Muscle of back (tissue), 3 donors: ENCODE measurements at regions not wholly inside any gene's neighbourhood (a gene's known extent, or its start where the extent isn't known, plus 50 kb on each side); places are given as distances from the start of the nearest gene placed in this dataset.
"Not testable (repeated sequence)": the region's sequence is repeated elsewhere in the genome, so short reads cannot be mapped to it uniquely, and the experiment has no call there.

Source experiments
- DNase-seq, 3 donors: peaks; one replicate each; pipeline versions ENCODE4 v3.0.0 to v3.0.0-alpha.2; 2013

DNA sequence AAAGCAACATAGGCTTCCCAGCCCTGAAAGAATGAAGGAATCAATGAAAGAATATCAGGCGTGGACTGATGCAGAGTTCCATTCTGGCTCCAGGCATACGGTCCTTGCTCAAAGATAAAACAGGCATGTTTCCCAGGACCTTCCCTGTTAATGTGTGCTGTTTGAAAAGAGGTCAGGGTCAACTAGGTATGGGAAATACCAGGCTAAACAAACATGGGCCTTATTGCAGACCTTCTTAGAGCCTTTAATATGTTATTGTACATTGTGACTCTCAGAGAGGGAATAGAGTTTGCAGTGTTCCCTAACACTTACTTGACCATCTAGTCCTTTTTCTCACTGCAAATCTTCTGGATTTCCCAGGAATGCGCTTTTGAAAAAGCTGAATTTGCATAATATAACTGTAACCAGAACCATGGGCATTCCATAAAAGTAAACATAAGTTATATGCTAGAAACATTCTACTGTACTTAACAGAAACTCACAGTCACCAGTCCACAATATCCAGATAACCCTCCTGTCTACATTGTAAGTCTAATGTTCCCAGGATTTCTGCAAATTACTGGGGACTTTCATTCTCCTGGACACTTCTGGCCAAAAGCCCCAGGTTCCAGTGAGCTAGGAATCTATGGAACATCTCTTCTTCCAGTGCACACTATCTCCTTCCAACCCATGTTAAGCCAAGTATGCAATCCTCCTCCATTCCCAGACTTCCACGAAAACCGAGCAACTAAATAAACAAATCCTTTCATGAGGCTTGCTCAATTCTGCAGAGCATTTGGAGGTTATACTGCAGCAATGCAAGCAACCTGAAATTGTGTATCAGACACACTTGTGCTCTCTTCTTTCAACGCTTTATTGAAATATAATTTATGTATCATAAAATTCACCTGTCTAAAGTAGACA, 486.6 kb downstream of the SETD4 start:
- DNase-seq = peak in 1 of 3 donors; percentile 30

DNA sequence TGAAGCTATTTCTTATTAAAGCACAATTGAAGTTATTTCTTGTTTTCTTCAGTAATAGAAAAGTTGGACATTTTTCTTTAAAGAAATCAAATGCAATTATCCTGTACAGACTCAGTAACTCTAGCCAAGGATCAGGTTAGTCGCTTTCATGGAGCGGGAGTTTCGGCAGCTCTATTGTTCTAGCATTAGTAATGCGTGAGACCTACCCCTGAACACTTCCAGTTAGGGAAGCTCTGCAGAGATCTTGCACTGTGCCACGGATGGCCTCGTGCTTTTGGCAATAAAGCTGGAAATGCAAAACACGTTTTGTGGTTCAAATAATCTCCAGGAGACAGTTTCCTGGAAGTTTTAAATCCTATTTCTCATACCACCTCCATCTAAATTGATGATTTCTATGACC, 488.4 kb downstream of the SETD4 start:
- DNase-seq = no peak

DNA sequence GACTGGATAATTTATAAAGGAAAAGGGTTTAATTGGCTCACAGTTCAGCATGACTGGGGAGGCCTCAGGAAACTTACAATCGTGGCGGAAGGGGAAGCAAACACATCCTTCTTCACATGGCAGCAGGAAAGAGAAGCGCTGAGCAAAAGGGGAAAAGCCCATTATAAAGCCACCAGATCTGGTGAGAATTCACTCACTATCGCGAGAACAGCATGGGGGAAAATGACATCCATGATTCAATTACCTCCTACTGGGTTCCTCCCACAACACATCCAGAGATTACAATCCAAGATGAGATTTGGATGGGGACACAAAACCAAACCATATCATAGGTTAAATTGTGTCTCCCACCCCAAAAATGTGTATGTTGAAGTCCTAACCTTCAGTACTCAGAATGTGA, 491.7 kb downstream of the SETD4 start:
- DNase-seq = no peak

DNA sequence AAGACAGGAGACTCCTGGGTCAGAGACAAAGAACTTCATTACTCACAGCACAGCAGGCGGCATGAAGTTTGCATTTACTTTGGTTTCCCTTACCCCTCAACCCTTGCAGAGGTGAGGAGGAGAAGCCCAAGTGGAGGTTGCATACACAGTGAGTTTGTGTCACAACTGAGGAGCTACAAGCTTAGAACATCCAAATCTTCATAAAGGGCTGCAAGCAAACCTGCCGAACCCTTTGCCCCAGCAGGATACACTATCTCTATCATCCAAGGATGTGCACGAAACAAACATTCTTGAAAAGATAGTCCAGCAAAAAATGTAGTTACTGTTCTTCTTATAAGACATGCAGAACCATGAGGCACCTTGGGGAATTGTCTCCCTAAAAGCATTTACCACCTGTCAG, 493.5 kb downstream of the SETD4 start:
- no peak for DNase-seq

GRCh38 chr21:35565204-35565611, 495.1 kb downstream of the SETD4 start:
- peak; percentile 22 to 75 (median 38) for DNase-seq

GRCh38 chr21:35563885-35564451, 496.4 kb downstream of the SETD4 start:
- DNase-seq = peak; percentile 59 to 98 (median 75)

DNA sequence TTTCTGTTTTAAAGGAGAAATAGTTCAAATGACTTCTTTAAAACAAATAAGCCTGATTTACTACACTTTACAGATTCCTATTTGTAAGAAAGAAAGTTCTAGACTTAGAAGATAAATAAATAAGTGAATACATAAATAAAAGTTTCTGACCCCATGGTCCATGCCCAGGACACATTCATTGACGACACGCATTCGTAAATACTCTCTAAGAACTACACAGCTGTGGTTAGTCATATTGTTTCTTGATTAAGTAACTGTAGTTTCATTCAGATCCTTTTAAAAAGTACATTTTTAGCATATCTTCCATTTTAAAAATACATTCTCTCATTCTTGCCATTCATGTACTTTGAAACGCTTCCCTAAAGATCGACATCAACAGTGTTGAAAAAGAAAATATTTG, 497.4 kb downstream of the SETD4 start:
- no peak for DNase-seq

DNA sequence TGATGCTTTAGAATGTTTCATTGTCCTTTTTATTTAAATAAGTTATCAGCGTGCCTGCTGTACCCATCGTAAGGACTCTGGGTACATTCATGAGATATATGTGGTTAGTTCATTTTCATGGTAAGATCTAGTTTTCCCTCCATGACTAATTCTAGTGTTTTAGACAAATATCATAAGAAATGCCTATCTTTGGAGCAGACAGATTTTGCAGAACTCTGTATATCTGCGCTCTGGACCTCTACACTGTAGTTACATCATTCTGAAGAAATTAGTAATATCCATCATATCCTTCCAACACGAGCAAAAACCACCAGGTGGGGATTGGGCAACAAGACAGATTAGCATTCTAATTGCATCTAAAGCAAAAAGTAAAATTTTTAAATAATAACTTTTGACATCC, 499.2 kb downstream of the SETD4 start:
- no peak for DNase-seq

- peak in 1 of 3 donors; percentile 21 for DNase-seq
Measured at GRCh38 chr21:35559829-35560225, 500.5 kb downstream of the SETD4 start.

GRCh38 chr21:35559128-35559828, 501.0 kb downstream of the SETD4 start:
- DNase-seq = peak in 2 of 3 donors; percentile 53 to 95

DNA sequence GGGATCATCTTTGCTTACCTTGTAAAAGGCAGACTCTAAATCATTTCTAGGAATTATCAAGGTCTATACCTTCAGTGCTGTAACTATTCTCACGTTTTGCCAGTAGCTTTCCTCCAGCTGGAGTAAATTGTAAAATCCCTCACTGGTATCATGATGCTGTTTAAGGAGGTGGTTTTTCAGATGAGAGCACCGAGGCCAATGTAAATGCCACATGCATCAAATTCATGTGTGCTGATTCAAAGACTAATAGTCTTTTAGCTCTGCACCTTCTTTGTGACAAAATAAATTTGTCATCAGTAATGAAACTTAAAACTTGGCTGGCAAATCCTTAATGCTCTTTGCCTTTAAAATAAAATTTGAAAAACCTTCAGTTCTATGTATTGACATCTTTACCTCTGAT, 503.8 kb downstream of the SETD4 start:
- DNase-seq = no peak

DNA sequence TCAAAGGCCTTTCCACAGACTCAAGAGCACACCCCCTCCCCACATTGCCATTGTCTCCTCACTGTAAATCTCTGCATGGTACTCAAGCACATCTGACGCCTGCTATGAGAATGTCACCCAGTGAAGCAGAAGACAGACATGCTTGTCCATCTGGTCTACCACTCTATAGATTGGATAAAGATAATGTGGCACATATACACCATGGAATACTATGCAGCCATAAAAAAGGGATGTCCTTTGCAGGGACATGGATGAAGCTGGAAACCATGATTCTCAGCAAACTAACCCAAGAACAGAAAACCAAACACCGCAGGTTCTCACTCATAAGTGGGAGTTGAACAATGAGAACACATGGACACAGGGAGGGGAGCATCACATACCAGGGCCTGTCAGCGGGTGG, 503.4 kb upstream of the RUNX1 start:
- not testable (repeated sequence) for DNase-seq

- DNase-seq = no peak
Measured at GRCh38 chr21:35548904-35549615, 500.0 kb upstream of the RUNX1 start.

GRCh38 chr21:35547946-35548774, 499.1 kb upstream of the RUNX1 start:
- no peak for DNase-seq

- no peak for DNase-seq
Measured at GRCh38 chr21:35543746-35544145, 494.6 kb upstream of the RUNX1 start.

- DNase-seq = peak in 1 of 3 donors; percentile 94
Measured at GRCh38 chr21:35540950-35541638, 492.0 kb upstream of the RUNX1 start.

GRCh38 chr21:35538386-35538785, 489.3 kb upstream of the RUNX1 start:
- DNase-seq = no peak

- no peak for DNase-seq
Measured at GRCh38 chr21:35537604-35538003, 488.5 kb upstream of the RUNX1 start.

DNA sequence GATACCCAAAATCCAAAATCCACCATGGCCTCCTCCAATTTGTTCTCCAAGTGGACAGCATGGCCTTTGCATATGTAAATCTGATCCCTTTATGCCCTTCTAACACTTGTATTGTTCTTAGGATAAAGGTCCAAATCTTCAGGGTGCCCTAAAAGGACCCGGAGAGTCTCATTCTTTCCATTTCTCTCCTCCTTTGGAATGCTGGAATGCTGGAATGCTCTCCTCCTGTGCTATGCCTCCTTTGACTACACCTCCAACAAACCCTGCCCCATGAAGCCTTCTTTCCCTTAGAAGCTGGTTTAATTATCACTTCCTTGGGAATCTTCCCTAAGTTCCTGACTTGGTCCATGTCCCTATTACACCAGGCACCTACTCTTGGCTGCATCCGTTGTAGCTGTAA, 484.8 kb upstream of the RUNX1 start:
- DNase-seq = no peak

GRCh38 chr21:35530766-35531165, 481.7 kb upstream of the RUNX1 start:
- DNase-seq = peak in 1 of 3 donors; percentile 16
